HL-60 (cell line): ENCODE measurements at regions not wholly inside any gene's neighbourhood (a gene's known extent, or its start where the extent isn't known, plus 50 kb on each side); places are given as distances from the start of the nearest gene placed in this dataset.

ENCODE experiments used
- CTCF ChIP-seq: IDR thresholded peaks from one replicate; pipeline ENCODE4 v1.5.1; 2011; ENCODE audit warnings: low read length, control low read depth, inconsistent platforms; ENCODE audit not compliant: insufficient read depth
- REST ChIP-seq: IDR thresholded peaks from 2 replicates; pipeline ENCODE4 v1.6.1; 2012; ENCODE audit warnings: low read depth; ENCODE audit not compliant: insufficient replicate concordance

- TF ChIP-seq REST: no peak
- TF ChIP-seq CTCF: no peak
Observed at GRCh38 chr4:140312100-140312499, 61.3 kb upstream of the SCOC start.
